A172 (cell line): ENCODE measurements at regions not wholly inside any gene's neighbourhood (a gene's known extent, or its start where the extent isn't known, plus 50 kb on each side); places are given as distances from the start of the nearest gene placed in this dataset.

Source experiments
- DNase-seq: peaks from one replicate; pipeline ENCODE4 v3.0.0-alpha.2; 2015; ENCODE audit warnings: low spot score

GRCh38 chr11:127074151-127074761, 73.7 kb upstream of the KIRREL3 start:
- peak; percentile 71 for DNase-seq

DNA sequence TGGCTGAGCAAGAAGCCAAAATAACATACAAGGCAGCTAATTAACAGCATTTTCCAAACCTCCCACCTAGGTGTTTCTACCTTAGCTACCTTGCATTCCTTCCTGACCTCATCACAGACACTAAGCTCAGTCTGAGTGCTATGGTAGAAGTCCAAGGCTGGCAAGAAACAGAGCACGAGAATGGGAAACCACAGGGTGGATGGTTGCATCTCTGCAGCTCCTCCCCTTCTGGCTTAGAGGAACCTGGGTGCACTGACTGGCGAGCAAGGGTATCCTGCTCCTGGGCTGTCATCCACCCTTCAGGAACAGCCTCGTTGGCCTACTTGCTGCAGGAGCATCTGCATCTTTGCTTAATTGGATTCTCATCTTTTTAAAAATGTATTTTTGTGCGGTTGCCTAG, 73.1 kb upstream of the KIRREL3 start:
- no peak for DNase-seq

- no peak for DNase-seq
Measured at GRCh38 chr11:127071606-127072005, 71.0 kb upstream of the KIRREL3 start.

- no peak for DNase-seq
Measured at GRCh38 chr11:127070808-127071207, 70.2 kb upstream of the KIRREL3 start.

- DNase-seq, result no peak
Measured at GRCh38 chr11:127066401-127067090, 66.0 kb upstream of the KIRREL3 start.

GRCh38 chr11:127063241-127063640, 62.7 kb upstream of the KIRREL3 start:
- DNase-seq, result no peak

GRCh38 chr11:127061947-127062346, 61.4 kb upstream of the KIRREL3 start:
- no peak for DNase-seq

- DNase-seq, result peak; percentile 26
Measured at GRCh38 chr11:127059750-127060149, 59.2 kb upstream of the KIRREL3 start.

- no peak for DNase-seq
Measured at GRCh38 chr11:127059286-127059685, 58.7 kb upstream of the KIRREL3 start.

DNA sequence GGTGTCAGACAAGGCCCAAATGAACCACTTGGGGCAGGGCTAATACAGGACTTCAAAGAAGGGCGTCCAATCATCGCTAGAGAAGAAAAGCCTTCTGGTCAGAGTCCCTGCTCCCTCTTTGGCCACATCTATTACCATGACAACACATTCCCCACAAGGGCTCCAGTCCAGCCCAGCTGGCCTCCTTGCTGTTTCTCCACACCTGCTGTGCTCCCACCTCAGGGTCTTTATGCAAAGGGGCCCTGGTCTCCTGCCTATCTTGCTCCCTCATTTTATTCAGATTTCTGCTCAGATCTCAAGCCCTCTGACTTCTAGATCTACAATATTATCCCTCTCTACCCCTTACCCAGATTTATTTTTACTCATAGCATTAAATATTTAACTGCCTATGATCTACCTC, 58.0 kb upstream of the KIRREL3 start:
- no peak for DNase-seq

DNA sequence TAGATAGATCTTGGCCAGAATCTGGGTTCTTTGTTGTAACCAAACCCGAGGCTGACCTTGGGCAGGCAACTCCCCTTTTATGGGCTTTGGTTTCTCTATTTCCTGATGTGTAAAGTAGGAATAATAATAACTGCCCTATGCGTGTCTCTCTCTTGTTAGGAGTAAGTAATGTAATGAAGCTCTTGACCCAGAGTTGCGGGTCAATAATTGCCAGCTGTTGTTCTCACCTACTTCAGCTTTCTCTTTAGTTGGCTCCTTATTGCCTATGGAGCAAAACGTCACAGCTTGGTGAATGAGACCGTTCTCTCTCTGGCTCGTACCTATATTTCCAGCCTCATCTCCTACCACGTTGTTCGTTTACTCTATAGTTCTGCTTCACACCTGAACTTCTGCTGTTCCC, 56.6 kb upstream of the KIRREL3 start:
- DNase-seq, result no peak

- no peak for DNase-seq
Measured at GRCh38 chr11:127056338-127056971, 55.9 kb upstream of the KIRREL3 start.

- no peak for DNase-seq
Measured at GRCh38 chr11:127055236-127055635, 54.7 kb upstream of the KIRREL3 start.

DNA sequence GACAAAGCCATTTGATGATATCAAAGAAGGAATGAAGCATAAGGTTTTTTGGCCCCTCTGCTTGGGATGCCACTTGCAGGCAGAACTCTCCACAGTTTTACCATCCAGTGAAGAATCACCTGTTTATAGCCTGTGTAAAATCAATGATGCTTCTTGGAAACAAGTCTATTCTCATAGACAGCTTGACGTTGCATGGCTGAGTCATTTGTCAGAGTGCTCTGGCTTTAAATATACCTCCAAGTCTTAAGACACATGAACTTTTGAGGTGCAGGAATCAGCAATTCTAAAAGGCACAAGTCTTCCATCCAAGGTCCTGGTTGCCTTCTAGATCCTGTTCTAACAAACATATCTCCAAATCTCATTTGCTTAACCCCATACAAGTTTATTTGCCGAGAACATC, 53.6 kb upstream of the KIRREL3 start:
- no peak for DNase-seq

DNA sequence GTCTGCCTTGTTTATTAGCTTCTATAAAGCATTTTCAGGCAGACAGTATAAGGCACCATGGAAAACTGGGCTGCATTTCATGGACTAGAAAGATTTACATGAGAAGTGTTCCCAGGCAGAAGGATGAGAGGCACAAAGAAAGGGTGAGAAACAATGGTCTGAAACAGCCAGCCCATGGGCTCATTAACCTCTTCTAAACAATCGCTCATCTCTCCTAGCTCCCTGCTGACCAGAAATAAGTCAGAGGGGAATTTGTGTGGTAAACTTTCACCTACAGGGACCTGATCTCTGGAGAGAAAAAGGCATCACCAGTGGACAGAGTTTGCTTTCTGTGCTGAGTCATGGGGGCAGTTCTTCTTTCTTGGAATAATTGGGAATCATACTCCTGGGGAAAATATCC, 51.8 kb upstream of the KIRREL3 start:
- DNase-seq, result peak; percentile 20
